GM12864 (cell line): ENCODE measurements at regions not wholly inside any gene's neighbourhood (a gene's known extent, or its start where the extent isn't known, plus 50 kb on each side); places are given as distances from the start of the nearest gene placed in this dataset.

Source experiments
- DNase-seq: peaks from one replicate; pipeline ENCODE4 v3.0.0-alpha.2; 2011; ENCODE audit warnings: low read depth
- H3K4me3 ChIP-seq: 2 replicates; pipeline ENCODE4 v1.5.1; 2011; ENCODE audit warnings: mild to moderate bottlenecking, low read depth, low read length, control low read depth
- CTCF ChIP-seq: IDR thresholded peaks from 2 replicates; pipeline ENCODE4 v1.5.1; 2011; ENCODE audit warnings: low read depth, mild to moderate bottlenecking, moderate library complexity, low read length, control low read depth, inconsistent platforms; ENCODE audit errors: missing control alignments

DNA sequence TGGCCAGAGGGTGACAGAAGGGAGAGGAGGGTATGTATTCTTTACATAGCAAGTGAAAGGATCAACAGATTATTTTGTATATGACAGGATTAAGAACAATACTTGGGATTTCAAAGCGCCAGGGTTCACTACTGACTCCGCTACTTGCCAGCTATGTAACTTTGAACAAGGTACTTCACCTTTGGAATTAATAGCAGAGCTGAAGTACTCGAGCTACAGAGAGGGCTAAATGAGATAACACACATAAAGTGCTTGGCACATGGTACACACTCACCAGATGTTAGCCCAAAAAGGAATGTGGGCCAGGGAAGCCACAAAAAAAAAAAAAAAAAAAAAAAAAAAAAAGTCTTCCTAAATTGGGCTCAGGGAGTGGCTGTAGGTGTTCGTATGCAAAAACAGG is 408.4 kb downstream of the BUD13 start:
- no peak for TF ChIP-seq CTCF
- H3K4me3 ChIP-seq: no peak overlapping the region
- DNase-seq: no peak

DNA sequence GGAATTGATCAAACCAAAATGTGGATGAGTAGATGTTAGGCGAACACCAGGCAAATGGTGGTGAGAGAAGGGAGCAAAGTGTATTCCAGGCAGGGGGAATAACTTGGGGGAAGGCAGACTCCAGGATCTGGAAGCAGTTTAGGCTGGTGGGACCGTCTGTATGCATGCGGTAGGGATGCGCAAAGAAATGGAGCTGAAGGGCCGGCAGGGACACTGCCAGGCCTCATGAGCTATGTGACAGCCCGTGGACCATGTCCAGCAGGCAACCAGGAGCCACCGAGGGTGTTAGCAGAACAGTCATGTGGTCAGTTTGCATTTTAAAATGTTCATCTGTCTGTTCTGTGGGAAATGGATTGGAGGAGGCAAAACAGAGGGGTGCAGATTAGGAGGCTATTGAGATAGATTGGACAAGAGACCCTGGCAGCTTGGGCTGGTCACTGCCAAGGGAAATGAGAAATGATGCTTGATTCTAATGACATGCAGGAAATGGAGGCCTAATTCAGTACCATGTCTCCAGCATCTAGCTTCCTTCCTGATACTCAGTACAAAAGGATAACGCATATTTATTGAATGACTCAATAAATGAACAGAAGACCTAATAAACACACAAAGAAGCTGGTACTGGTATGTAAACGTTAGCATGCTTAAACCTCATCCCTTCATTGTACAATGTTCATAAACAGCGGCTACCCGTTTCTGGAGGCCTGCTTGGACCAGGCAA is 412.4 kb downstream of the BUD13 start:
- TF ChIP-seq CTCF: no peak
- no peak for DNase-seq
- no peak overlapping the region for H3K4me3 ChIP-seq

DNA sequence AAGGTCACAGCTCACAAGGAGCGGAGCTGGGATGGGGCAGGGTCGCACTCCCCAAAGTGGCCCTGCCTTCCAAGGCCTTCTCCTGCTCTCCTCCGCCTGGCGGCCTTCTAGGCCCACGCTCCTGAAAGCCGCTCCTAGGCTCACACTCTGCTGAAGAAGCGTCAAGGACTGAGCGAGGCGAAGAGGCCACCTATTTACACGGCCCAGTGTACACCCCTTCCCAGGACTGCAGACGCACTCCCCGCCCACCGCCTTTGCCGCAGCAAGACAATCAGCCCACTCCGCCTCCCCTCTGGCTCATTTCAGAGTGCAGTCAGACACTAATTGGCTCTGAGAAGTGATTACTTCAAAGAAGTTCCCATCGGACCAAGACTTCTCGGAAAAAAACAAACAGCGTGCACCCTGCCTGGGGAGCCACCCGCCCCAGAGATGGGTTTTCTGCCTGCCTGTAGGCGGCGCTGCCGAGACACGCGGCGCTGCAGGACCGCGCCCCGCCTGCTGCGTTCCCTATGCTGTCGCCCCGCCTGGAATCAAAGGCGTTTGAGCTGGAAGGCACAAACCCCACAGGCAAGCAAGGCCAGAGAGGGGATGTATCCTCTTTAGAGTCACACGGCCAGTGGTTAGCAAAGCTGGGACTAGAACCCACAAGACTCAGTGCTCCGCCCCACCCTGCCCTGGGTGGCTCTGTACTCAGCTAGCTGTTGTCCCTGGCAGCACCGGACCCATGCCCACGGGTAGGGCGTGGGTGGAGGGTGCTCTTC is 414.8 kb downstream of the BUD13 start:
- TF ChIP-seq CTCF: peak; percentile 57
- H3K4me3 ChIP-seq: no peak overlapping the region
- DNase-seq: no peak

DNA sequence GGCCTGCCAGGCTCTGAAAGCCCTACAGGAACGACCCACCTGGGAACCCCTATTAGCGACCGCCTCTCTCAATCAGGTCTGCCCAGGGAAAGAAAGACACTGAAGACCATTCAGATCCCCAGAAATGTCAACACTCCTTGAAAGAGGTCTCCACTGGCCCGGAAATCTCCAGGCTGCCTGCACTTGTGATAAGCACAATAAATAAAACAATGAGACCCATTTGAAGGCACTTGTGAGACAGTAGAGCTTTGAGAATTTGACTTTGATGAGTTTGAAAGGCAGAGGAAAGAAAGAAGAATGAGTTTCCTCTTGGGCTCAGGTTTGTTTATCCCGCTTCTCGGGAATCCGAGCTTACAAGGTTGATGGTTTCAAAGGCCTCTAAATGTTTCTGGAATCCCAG is 416.3 kb downstream of the BUD13 start:
- DNase-seq: no peak
- H3K4me3 ChIP-seq: no peak overlapping the region
- TF ChIP-seq CTCF: no peak

DNA sequence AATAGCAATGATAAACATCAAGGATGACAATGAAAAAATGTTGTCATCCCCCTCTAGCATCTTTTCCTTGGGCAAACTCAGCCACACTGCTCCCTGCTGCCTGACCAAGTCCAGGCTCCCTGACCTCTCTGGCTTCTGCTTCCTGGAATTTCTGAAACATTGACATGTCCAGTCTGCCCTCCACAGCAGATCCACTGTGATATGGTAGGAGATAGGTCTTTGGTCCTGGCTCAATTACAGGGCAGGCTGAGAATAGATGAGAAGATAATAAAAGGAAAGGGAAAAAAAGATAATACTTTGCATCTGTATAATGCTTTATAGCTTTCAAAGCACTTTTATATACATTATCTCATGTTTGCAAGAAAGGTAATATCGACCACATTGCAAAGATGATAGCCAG is 417.7 kb downstream of the BUD13 start:
- TF ChIP-seq CTCF: no peak
- no peak overlapping the region for H3K4me3 ChIP-seq
- DNase-seq: no peak

GRCh38 chr11:116353589-116353988 is 419.2 kb downstream of the BUD13 start:
- no peak for DNase-seq
- TF ChIP-seq CTCF: no peak
- no peak overlapping the region for H3K4me3 ChIP-seq
